ENCODE measurements at regions not wholly inside any gene's neighbourhood (a gene's known extent, or its start where the extent isn't known, plus 50 kb on each side); places are given as distances from the start of the nearest gene placed in this dataset.

- DNase-seq (ENCODE audit: low spot score), result peak; percentile 9
Observed at GRCh38 chr9:20197976-20198685, 409.3 kb upstream of the SLC24A2 start.

GRCh38 chr9:20191228-20191840 is 402.5 kb upstream of the SLC24A2 start:
- no peak for DNase-seq (ENCODE audit: low spot score)

- DNase-seq (ENCODE audit: low spot score), result no peak
Observed at GRCh38 chr9:20189871-20190270, 401.0 kb upstream of the SLC24A2 start.

GRCh38 chr9:20188616-20189369 is 400.0 kb upstream of the SLC24A2 start:
- no peak for DNase-seq (ENCODE audit: low spot score)

- no peak for DNase-seq (ENCODE audit: low spot score)
Observed at GRCh38 chr9:20187318-20187717, 398.5 kb upstream of the SLC24A2 start.

- DNase-seq (ENCODE audit: low spot score), result no peak
Observed at GRCh38 chr9:20186823-20187222, 398.0 kb upstream of the SLC24A2 start.

- no peak for DNase-seq (ENCODE audit: low spot score)
Observed at GRCh38 chr9:20186231-20186630, 397.4 kb upstream of the SLC24A2 start.

GRCh38 chr9:20184541-20184940 is 395.7 kb upstream of the SLC24A2 start:
- DNase-seq (ENCODE audit: low spot score), result no peak

GRCh38 chr9:20178679-20179078 is 389.8 kb upstream of the SLC24A2 start:
- no peak for DNase-seq (ENCODE audit: low spot score)

GRCh38 chr9:20178197-20178596 is 389.4 kb upstream of the SLC24A2 start:
- no peak for DNase-seq (ENCODE audit: low spot score)

- DNase-seq (ENCODE audit: low spot score), result no peak
Observed at GRCh38 chr9:20170122-20170521, 381.3 kb upstream of the SLC24A2 start.

- no peak for DNase-seq (ENCODE audit: low spot score)
Observed at GRCh38 chr9:20152151-20152725, 363.4 kb upstream of the SLC24A2 start.

- DNase-seq (ENCODE audit: low spot score), result no peak
Observed at GRCh38 chr9:20148416-20148815, 359.6 kb upstream of the SLC24A2 start.

- no peak for DNase-seq (ENCODE audit: low spot score)
Observed at GRCh38 chr9:20144197-20144596, 355.4 kb upstream of the SLC24A2 start.

GRCh38 chr9:20139763-20140290 is 351.0 kb upstream of the SLC24A2 start:
- no peak for DNase-seq (ENCODE audit: low spot score)

GRCh38 chr9:20138841-20139240 is 350.0 kb upstream of the SLC24A2 start:
- DNase-seq (ENCODE audit: low spot score), result no peak

- no peak for DNase-seq (ENCODE audit: low spot score)
Observed at GRCh38 chr9:20138116-20138515, 349.3 kb upstream of the SLC24A2 start.

GRCh38 chr9:20137425-20137824 is 348.6 kb upstream of the SLC24A2 start:
- DNase-seq (ENCODE audit: low spot score), result no peak

GRCh38 chr9:20135119-20135697 is 346.4 kb upstream of the SLC24A2 start:
- no peak for DNase-seq (ENCODE audit: low spot score)

- DNase-seq (ENCODE audit: low spot score), result no peak
Observed at GRCh38 chr9:20125727-20126126, 336.9 kb upstream of the SLC24A2 start.

- DNase-seq (ENCODE audit: low spot score), result no peak
Observed at GRCh38 chr9:20119566-20119965, 330.7 kb upstream of the SLC24A2 start.

GRCh38 chr9:20117986-20118385 is 329.1 kb upstream of the SLC24A2 start:
- DNase-seq (ENCODE audit: low spot score), result no peak
